Ovary (tissue), 7 donors: ENCODE measurements at regions not wholly inside any gene's neighbourhood (a gene's known extent, or its start where the extent isn't known, plus 50 kb on each side); places are given as distances from the start of the nearest gene placed in this dataset.

Source experiments
- DNase-seq, 5 donors: peaks; one replicate each; pipeline ENCODE4 v3.0.0-alpha.2; 2019 to 2020
- H3K27ac ChIP-seq, 2 donors: fragments of 200-600 bp; one replicate each; pipeline versions ENCODE4 v1.5.1 to v1.8.0; 2019 to 2022
- H3K27me3 ChIP-seq: fragments of 200-600 bp; one replicate; pipeline ENCODE4 v1.8.0; 2022
- H3K36me3 ChIP-seq: fragments of 200-600 bp; sonication (generic); one replicate; pipeline ENCODE4 v1.5.1; 2019
- H3K4me1 ChIP-seq: one replicate; pipeline ENCODE4 v1.8.1; 2013; ENCODE audit warnings: mild to moderate bottlenecking, moderate library complexity; ENCODE audit not compliant: insufficient read depth
- H3K4me3 ChIP-seq: fragments of 200-600 bp; sonication (generic); one replicate; pipeline ENCODE4 v1.5.1; 2017
- H3K9me3 ChIP-seq, 2 donors: fragments of 200-600 bp in 1 of 2; sonication (generic) in 1 of 2; one replicate each; pipeline versions ENCODE4 v1.5.1 to v1.8.1; 2013 to 2019; ENCODE audit warnings: mild to moderate bottlenecking in 1 of 2, moderate library complexity in 1 of 2
- CTCF ChIP-seq, 3 donors: fragments of 450-650 bp in 2 of 3; fragments of 200-600 bp in 1 of 3; IDR thresholded peaks; one replicate each; pipeline versions ENCODE4 v1.5.1 to v1.8.0; 2016 to 2022; ENCODE audit warnings: antibody characterized with exemption in 3 of 3, mild to moderate bottlenecking in 1 of 3
- EP300 ChIP-seq: sonication (generic); formaldehyde crosslinking; IDR thresholded peaks from one replicate; pipeline ENCODE4 v1.6.1; 2017; ENCODE audit warnings: antibody characterized with exemption
- POLR2A ChIP-seq: fragments of 450-650 bp; IDR thresholded peaks from one replicate; pipeline ENCODE4 v1.6.1; 2017; ENCODE audit warnings: antibody characterized with exemption, mild to moderate bottlenecking, moderate library complexity
- WGBS, 3 donors: extraction: QIAGEN DNeasy Blood & Tissue Kit in 1 of 3; methylation state at CpG; one replicate each; pipeline versions ENCODE4 v1.1.5 to v1.1.7; 2013 to 2017; 5-methylcytosine and 5-hydroxymethylcytosine counted together
- intact Hi-C, 4 donors: fragments of 100-400 bp; cut with DNase I; formaldehyde crosslinking; loops; one replicate each; pipeline versions ENCODE4 v1.11.0 to v1.15.1; 2022 to 2023
- donor health status: DM: no; HTN: no; CAD: no; lungs with moderate emphysema.
- donor health status: DM: no; HTN: no; CAD: no.
- donor health status: Bipolar disorder and iron deficiency.
- donor health status: DM: no; HTN: no; CAD: no.
- donor health status: DM: yes; HTN: yes; CAD: no.

GRCh38 chr13:99041788-99042187 is 63.9 kb upstream of the DOCK9 start:
- intact Hi-C loops, result no loop called here
- no peak for TF ChIP-seq EP300
- no peak for TF ChIP-seq POLR2A
- no peak for TF ChIP-seq CTCF (IDR thresholded peaks at IDR 0.05)
- peaks cover 4% of the 10 kb centered on the region for H3K4me1 ChIP-seq
- no peaks in the 10 kb centered on the region for H3K36me3 ChIP-seq
- H3K9me3 ChIP-seq, result no peaks in the 10 kb centered on the region
- no peak overlapping the region for H3K27ac ChIP-seq
- H3K4me3 ChIP-seq, result no peak overlapping the region
- DNase-seq, result no peak
- H3K27me3 ChIP-seq, result no peaks in the 10 kb centered on the region
- WGBS, 3 donors, result 88 to 94% (median 94%) methylated on average over 5 of the region's 5 CpGs

GRCh38 chr13:99042521-99043250 is 64.8 kb upstream of the DOCK9 start:
- WGBS, 3 donors, result 94 to 95% (median 94%) methylated on average over 4 of the region's 4 CpGs
- no peak for DNase-seq
- H3K36me3 ChIP-seq, result no peaks in the 10 kb centered on the region
- no peak overlapping the region for H3K4me3 ChIP-seq
- intact Hi-C loops, result no loop called here
- peaks cover 5% of the 10 kb centered on the region for H3K4me1 ChIP-seq
- TF ChIP-seq POLR2A (no peak), CTCF (IDR thresholded peaks at IDR 0.05) (no peak), EP300 (no peak)
- H3K27me3 ChIP-seq, result no peaks in the 10 kb centered on the region
- no peaks in the 10 kb centered on the region for H3K9me3 ChIP-seq
- no peak overlapping the region for H3K27ac ChIP-seq

GRCh38 chr13:99043831-99044231 is 66.0 kb upstream of the DOCK9 start:
- H3K4me3 ChIP-seq, result no peak overlapping the region
- intact Hi-C loops, result no loop called here
- H3K27ac ChIP-seq, result no peak overlapping the region
- no peaks in the 10 kb centered on the region for H3K9me3 ChIP-seq
- H3K27me3 ChIP-seq, result no peaks in the 10 kb centered on the region
- no peaks in the 10 kb centered on the region for H3K36me3 ChIP-seq
- 93 to 95% (median 95%) methylated on average over 4 of the region's 4 CpGs for WGBS, 3 donors
- TF ChIP-seq CTCF (IDR thresholded peaks at IDR 0.05), result no peak
- TF ChIP-seq EP300, result no peak
- no peak for TF ChIP-seq POLR2A
- DNase-seq, result no peak
- peaks cover 7% of the 10 kb centered on the region for H3K4me1 ChIP-seq

- intact Hi-C loops, result no loop called here
- 66 to 92% (median 67%) methylated on average over 4 of the region's 4 CpGs for WGBS, 3 donors
- no peaks in the 10 kb centered on the region for H3K36me3 ChIP-seq
- H3K27ac ChIP-seq, result no peak overlapping the region
- TF ChIP-seq CTCF (IDR thresholded peaks at IDR 0.05) (no peak), POLR2A (no peak), EP300 (no peak)
- H3K27me3 ChIP-seq, result no peaks in the 10 kb centered on the region
- no peak overlapping the region for H3K4me3 ChIP-seq
- H3K4me1 ChIP-seq, result peaks cover 7% of the 10 kb centered on the region
- DNase-seq, result no peak
- no peaks in the 10 kb centered on the region for H3K9me3 ChIP-seq
These were observed 66.9 kb upstream of the DOCK9 start for GRCh38 chr13:99044764-99045163.
